Stimulated activated CD4-positive, alpha-beta T cell treated with anti-CD3 and anti-CD28 coated beads, Interleukin-1b, Interleukin-23, amount 100 ng/mL, for 24 hours (primary cell): ENCODE measurements at regions not wholly inside any gene's neighbourhood (a gene's known extent, or its start where the extent isn't known, plus 50 kb on each side); places are given as distances from the start of the nearest gene placed in this dataset.

Experiments
- DNase-seq, 4 experiments: peaks; one replicate each; pipeline ENCODE4 v3.0.0-alpha.2; 2020; ENCODE audit warnings: low read depth in 4 of 4, low spot score in 1 of 4

- no peak for DNase-seq
These were observed 338.1 kb upstream of the RAB6C start for GRCh38 chr2:129641371-129641770.

DNA sequence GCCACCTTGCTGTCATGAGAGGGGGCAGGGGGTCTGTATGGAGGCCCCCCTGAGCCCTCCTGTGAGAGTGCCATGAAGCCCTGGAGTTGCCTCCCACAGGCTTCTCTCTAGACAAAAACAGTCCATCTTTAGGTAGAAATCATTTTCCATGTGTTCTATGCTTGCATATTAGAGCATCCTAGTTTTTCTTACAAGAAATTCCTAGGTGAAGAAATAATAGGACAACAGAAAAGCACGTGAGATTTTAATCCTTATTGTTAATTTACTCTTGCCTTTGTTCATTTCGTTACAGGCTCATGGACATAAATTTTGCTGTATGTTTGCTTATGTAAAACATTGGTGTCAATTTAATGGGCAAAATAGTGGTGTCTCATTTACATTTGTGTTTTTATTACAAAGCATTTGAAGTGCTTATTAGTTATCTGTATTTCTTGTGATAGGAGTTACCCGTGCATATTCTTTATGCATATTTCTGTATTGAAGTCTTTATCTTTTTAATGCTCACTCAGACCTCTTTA lies 336.9 kb upstream of the RAB6C start:
- DNase-seq = no peak

- DNase-seq = no peak
These were observed 334.1 kb upstream of the RAB6C start for GRCh38 chr2:129645335-129645734.

DNA sequence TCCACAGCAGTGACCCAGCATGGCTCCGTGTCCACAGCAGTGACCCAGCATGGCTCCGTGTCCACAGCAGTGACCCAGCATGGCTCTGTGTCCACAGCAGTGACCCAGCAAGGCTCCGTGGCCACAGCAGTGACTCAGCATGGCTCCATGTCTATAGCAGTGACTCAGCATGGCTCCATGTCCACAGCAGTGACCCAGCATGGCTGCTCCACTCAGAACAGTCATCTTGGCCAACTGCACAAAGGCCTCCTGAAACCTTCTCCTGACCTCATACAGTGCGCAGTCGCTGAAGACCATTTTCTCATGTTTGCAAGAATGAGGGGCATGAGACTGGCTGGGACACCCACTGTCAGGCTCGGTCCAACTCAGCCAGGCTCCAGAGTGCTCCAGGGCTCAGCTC lies 333.4 kb upstream of the RAB6C start:
- no peak for DNase-seq

- no peak for DNase-seq
These were observed 326.2 kb upstream of the RAB6C start for GRCh38 chr2:129653246-129653645.

DNA sequence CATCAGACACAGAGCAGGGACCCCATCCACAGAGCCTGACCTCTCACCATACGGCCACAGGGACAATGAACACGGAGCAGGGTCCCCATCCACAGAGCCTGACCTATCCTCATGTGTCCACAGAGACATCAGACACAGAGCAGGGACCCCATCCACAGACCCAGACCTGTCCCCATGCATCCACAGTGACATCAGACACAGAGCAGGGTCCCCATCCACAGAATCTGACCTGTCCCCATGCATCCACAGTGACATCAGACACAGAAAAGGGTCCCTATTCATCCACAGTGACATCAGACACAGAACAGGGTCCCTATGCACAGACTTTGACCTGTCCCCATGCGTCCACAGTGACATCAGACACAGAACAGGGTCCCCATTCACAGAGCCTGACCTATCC lies 325.1 kb upstream of the RAB6C start:
- no peak for DNase-seq

DNA sequence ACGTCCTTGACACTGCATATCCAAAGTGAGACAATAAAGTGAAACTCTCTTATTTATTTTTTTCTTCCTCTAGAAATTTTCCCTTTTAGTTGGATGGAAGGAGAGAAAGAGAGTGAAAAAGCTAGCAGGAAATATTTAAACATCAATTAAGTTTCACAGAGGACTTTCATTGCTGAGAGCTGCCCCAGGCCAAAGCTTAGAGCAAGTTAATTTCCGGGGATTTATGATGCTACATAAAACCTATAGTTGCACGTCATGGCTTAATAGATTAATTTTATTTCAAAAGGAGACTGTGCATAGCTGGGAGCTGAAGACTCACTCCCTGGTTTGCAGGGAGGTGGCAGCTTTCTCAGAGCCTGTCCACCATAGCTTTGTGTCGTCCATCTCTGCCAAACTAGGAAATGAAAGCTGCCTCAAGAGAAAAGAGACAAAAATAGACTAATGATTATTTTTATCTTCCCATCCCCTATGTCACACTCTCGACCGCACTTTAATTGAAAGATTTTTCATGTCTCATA lies 323.3 kb upstream of the RAB6C start:
- DNase-seq = no peak

DNA sequence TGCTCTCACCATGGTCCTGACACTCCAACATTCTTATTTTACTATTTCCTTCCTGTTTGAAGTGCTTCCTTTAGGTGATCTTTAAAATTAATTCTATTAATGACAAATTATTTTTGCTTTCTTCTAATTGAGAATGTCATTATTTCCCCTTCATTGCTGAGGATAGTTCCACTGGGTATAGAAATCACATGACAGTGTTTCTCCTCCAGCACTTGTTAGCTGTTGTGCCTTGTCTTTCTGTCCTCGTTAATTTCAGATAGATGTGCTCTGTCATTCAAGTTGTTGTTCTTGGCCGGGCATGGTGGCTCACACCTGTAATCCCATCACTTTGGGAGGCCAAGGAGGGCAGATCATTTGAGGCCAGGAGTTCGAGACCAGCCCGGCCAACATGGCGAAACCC lies 321.0 kb upstream of the RAB6C start:
- no peak for DNase-seq

GRCh38 chr2:129661935-129662334 lies 317.5 kb upstream of the RAB6C start:
- DNase-seq = no peak

- no peak for DNase-seq
These were observed 311.9 kb upstream of the RAB6C start for GRCh38 chr2:129667577-129667976.

DNA sequence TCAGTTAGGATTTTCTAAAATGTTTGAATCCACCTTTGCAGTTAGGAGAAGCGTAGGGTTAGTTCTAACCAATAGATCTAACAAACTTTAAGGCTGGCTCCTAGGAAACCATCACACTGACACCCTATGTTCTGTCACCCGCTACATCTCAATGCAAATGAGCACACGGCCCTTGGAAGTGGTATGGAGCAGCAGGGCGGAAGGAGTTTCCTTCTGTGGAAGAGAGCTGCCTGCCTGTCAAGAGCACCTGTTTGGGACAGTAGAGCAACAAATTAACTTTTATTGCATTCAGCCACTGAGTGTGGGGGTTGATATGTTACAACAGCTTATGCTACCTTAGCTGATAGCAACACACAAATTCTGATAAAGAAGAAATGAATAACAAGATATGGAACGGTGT lies 306.9 kb upstream of the RAB6C start:
- no peak for DNase-seq

DNA sequence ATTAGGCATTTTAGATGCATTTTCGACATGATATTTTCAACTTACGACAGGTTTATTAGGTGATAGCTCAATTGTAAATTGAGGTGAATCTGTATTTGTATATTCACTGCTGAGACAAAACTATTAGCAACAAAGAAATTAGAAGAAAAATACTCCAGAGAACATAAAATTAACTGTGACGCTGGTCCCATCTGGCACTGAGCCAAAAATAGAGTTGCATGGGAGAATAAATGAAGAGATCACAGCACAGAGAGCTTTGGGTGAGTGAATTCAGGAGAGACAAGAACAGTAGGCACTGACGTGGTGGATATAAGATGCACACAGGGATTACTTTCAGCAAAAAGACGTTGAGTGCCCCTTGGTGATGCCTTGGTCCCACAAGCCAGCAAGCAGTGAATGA lies 306.2 kb upstream of the RAB6C start:
- no peak for DNase-seq

- no peak for DNase-seq
These were observed 305.4 kb upstream of the RAB6C start for GRCh38 chr2:129673847-129674711.

- DNase-seq = no peak
These were observed 300.7 kb upstream of the RAB6C start for GRCh38 chr2:129678751-129679150.

DNA sequence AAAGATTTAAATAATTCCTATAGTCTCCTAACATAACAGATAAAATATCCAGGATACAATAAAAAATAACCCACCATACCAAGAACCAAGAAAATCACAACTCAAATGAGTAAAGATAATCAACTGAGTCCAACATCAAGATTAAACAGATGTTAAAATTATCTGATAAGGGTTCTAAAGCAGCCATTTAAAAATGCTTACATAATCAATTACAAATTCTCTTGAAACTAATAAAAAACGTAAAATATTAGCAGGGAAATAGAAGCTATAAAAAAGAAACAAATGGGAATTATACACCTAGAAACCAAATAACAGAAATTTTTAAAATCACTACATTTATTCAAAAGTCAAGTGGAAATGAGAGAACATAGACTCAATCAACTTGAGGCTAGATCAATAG lies 297.7 kb upstream of the RAB6C start:
- DNase-seq = no peak

DNA sequence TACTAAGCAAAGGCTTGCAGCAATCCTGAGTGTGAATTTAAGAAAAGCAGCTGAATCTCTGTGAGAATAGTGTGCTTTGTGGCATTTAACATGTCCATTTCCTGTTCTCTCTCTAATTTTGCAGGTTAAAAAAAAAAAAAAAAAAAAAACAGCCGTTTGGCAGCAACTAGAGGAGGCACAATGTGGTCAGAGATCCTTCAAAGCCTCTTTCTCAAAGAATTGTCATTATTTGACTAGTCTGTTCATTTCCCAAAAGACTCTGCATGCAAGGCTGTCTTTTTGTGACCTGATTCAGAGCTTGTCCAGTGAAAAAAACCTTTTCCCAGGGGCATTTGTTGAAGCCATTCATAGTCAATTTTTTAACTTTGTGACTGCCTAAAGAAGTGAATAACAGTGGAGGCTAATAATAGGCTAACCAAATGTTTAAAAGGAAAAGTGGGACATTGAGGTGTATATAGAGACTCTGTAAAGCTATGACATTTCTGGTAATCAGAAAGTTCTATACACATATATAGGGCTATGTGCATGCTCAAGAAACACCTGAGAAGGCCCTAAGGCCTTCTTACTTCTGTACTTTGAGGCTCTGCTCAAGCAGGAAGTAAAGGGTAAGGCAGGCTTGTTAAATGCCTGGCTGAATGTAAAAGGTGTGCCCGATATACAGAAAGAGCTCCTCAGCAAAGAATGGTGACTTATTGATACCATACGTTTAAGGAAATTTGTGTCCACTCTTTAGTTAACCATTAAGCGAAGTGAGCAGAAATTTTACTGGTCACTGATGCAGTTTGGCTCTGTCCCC lies 289.6 kb upstream of the RAB6C start:
- DNase-seq = no peak

DNA sequence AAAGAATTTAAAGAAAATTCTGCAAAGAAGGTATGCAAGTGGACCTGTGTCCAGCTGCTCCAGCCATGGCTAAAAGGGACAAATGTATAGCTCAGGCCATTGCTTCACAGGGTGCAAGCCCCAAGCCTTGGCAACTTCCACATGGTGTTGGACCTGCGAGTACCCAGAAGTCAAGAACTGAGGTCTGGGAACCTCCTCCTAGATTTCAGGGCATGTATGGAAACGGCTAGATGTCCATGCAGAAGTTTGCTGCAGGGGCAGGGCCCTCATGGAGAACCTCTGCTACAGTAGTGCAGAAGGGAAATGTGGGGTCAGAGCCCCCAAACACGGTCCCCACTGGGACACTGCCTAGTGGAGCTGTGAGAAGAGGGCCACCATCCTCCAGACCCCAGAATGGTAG lies 284.0 kb upstream of the RAB6C start:
- DNase-seq = no peak

DNA sequence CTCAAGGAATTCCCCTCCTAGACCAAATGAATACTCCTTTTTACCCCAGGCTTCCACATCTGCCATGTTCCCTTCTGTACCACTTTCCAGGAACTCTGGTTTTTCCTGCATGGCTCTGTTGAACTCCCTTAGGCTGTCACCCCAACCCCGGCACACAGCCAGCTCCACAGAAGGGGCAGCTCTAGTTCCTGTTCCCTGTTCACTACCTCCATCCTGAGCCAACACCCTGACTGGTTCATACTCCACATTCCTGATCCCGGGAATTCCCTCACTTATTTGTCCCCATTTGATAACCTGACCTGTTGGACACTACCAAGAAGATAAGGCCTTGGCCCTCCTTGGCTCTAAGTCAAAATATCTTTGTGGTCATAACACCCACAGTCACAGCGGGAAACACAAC lies 280.9 kb upstream of the RAB6C start:
- no peak for DNase-seq

GRCh38 chr2:129699781-129700573 lies 279.5 kb upstream of the RAB6C start:
- no peak for DNase-seq

DNA sequence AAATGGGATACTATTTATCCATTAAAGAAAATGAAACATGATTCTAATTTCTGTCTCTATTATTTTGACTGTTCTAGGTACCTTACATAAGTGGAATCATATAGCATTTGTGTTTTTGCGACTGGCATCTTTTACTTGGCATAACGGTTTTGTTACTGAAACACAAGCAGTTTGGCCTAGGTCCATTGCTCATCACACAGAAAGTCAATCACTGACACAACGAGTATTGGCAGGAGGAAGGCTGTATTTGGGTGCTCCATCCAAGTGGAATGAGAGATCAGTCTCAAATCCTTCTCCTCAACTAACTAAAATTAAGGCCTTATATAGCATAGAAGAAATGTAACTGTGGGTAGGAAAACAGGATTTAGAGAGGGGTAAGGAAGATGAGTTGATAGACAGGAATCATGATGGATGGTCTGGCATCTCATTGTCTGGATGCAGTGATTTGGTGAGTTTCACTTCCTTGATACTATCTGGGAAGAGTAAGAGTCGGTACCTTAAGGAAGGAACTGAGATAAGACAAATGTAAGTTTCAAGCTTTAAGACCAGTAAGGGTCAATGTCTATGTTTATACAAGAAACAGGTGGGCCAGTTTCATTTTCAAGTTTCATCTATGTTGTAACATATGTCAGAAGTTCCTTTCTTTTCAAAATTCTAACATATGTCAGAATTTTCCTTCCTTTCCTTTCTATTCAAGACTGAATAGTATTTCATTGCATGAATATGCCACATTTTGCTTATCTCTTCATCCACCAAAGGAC lies 276.9 kb upstream of the RAB6C start:
- no peak for DNase-seq

- no peak for DNase-seq
These were observed 274.4 kb upstream of the RAB6C start for GRCh38 chr2:129705085-129705484.
